ENCODE measurements at regions not wholly inside any gene's neighbourhood (a gene's known extent, or its start where the extent isn't known, plus 50 kb on each side); places are given as distances from the start of the nearest gene placed in this dataset.

DNA sequence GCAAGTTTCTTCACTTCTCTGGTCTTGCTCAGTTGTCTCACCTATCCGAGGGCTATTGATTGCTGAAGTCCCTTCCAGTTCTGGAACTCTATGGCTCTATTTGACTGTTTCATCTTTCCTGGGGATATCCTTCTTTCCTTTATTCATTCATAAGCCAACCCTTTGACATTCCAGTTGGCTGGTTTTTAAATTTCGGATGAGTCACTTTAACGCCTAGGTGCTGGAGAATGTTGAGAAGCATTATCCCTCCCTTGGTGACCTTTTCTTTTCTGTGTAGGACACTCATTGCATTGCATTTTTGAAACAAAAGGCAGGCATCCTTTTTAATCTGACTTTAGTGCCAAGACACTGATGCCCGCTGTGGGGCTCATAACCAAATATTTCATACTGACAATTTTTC is 307.1 kb downstream of the TSN start:
- DNase-seq (ENCODE audit: low read depth): no peak
- no peaks in the 10 kb centered on the region for H3K36me3 ChIP-seq (ENCODE audit: control insufficient read depth, insufficient read depth, low read length)
- no peaks in the 10 kb centered on the region for H3K27me3 ChIP-seq (ENCODE audit: control insufficient read depth, insufficient read depth, low read length)
- TF ChIP-seq, protein P1, sequence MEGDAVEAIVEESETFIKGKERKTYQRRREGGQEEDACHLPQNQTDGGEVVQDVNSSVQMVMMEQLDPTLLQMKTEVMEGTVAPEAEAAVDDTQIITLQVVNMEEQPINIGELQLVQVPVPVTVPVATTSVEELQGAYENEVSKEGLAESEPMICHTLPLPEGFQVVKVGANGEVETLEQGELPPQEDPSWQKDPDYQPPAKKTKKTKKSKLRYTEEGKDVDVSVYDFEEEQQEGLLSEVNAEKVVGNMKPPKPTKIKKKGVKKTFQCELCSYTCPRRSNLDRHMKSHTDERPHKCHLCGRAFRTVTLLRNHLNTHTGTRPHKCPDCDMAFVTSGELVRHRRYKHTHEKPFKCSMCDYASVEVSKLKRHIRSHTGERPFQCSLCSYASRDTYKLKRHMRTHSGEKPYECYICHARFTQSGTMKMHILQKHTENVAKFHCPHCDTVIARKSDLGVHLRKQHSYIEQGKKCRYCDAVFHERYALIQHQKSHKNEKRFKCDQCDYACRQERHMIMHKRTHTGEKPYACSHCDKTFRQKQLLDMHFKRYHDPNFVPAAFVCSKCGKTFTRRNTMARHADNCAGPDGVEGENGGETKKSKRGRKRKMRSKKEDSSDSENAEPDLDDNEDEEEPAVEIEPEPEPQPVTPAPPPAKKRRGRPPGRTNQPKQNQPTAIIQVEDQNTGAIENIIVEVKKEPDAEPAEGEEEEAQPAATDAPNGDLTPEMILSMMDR (IDR thresholded peaks at IDR 0.05; ENCODE audit: insufficient read depth, low read length, poor library complexity, severe bottlenecking): no peak
- no peak overlapping the region for H3K4me3 ChIP-seq (ENCODE audit: low read depth, low read length)

DNA sequence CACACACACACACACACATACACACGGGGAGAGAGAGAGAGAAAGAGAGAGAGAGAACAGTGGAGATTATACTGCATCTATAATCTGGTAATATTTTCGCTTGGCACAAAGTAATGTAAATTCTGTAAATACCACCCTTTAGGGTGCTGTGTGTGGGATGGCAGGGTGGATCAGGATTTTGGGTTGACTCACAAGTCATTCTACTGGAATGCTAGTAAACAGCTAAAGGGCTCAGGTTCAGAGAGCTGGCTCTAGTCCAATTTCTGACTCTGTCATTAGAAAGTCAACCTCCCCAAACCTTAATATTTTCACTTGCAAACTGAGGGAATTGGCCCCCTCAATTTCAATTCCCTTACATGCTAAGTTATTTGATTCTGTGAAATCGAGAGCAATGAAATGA is 308.3 kb downstream of the TSN start:
- no peak overlapping the region for H3K4me3 ChIP-seq (ENCODE audit: low read depth, low read length)
- no peaks in the 10 kb centered on the region for H3K36me3 ChIP-seq (ENCODE audit: control insufficient read depth, insufficient read depth, low read length)
- no peak for DNase-seq (ENCODE audit: low read depth)
- no peaks in the 10 kb centered on the region for H3K27me3 ChIP-seq (ENCODE audit: control insufficient read depth, insufficient read depth, low read length)
- TF ChIP-seq, protein P1 (IDR thresholded peaks at IDR 0.05; ENCODE audit: insufficient read depth, low read length, poor library complexity, severe bottlenecking): no peak

DNA sequence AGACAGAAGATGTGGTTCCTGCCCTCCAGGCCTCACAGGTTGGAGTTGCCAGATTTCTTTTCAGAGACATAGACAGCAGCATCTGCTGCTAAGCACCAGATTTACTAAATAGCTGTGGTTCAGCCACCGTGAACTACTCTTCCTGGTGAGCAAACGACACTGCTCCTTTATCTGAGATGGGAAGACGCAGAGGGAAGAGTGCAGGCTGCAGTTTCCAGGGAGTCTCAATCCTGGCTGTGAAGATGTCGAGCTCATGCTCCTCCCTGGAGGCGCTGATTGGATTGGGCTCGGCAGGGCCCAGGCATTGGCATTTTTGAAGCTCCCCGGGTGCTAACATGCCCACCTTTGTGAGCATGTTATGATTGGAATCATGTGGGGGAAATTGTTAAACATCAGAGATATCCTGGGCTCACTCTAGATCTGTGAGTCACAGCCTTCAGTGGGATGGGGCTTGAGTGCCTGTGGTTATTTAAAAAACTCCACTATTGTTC is 314.8 kb downstream of the TSN start:
- DNase-seq (ENCODE audit: low read depth): no peak
- no peaks in the 10 kb centered on the region for H3K36me3 ChIP-seq (ENCODE audit: control insufficient read depth, insufficient read depth, low read length)
- TF ChIP-seq, protein P1 (IDR thresholded peaks at IDR 0.05; ENCODE audit: insufficient read depth, low read length, poor library complexity, severe bottlenecking): no peak
- no peak overlapping the region for H3K4me3 ChIP-seq (ENCODE audit: low read depth, low read length)
- H3K27me3 ChIP-seq (ENCODE audit: control insufficient read depth, insufficient read depth, low read length): no peaks in the 10 kb centered on the region

DNA sequence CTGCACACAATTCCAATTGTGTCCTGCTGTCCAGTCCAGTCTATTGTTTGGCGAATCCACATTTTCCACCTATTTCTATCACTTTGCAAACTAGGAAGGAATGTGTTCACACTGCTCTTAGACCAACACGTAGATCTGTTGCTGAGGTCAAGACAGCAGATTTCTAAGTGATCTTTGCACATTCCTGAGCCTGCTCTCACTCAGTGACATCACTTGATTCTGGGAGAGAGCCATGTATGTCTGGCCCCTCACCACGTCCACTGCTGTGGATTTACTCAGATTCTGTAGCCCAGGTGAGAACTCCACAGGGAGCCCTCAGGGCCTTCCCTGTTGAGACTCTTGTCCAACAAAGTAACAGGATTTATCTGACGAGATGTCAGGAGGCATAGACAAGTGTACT is 317.2 kb downstream of the TSN start:
- Histone ChIP-seq H3K36me3 (ENCODE audit: control insufficient read depth, insufficient read depth, low read length) (no peaks in the 10 kb centered on the region), H3K4me3 (ENCODE audit: low read depth, low read length) (no peak overlapping the region), H3K27me3 (ENCODE audit: control insufficient read depth, insufficient read depth, low read length) (no peaks in the 10 kb centered on the region)
- DNase-seq (ENCODE audit: low read depth): no peak
- TF ChIP-seq, protein P1 (IDR thresholded peaks at IDR 0.05; ENCODE audit: insufficient read depth, low read length, poor library complexity, severe bottlenecking): no peak

DNA sequence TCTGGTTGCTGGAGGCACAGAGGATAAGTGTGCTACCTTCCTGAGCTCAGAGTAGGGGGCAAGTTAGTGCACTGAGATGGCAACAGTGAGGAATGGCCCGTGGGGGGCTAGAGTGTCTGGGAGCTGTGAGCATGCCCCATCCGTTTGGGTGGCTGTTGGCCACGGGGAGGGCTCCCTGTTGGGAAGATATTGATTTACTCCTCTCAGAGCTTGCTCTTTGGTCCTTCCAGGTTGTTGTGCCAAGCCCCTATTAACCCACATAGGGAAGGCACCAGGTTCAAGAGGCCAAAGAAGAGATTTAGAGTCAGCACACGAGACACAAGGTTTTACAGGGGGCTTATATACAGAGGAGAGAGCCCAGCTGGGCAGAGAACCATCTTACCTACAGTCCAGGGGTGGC is 318.8 kb downstream of the TSN start:
- Histone ChIP-seq H3K27me3 (ENCODE audit: control insufficient read depth, insufficient read depth, low read length) (no peaks in the 10 kb centered on the region), H3K4me3 (ENCODE audit: low read depth, low read length) (no peak overlapping the region), H3K36me3 (ENCODE audit: control insufficient read depth, insufficient read depth, low read length) (no peaks in the 10 kb centered on the region)
- TF ChIP-seq, protein P1 (IDR thresholded peaks at IDR 0.05; ENCODE audit: insufficient read depth, low read length, poor library complexity, severe bottlenecking): no peak
- no peak for DNase-seq (ENCODE audit: low read depth)

DNA sequence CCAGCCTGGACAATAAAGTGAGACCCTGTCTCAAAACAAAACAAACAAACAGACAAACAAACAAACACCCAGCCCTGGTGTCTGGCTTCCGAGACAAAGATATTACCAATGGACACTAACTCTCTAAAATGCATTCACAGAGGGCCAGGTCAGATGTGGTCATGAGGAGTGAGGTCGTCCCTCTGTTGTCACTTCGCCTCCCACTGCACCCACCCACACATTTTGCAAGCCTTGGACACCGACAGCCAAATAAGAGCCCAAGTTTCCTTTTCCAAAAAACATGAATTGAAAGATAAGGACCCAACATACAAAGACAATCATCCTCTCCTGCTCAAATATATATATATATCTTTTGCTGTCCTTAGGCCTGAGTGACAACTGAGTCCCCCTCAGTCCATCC is 319.9 kb downstream of the TSN start:
- H3K4me3 ChIP-seq (ENCODE audit: low read depth, low read length): no peak overlapping the region
- TF ChIP-seq, protein P1 (IDR thresholded peaks at IDR 0.05; ENCODE audit: insufficient read depth, low read length, poor library complexity, severe bottlenecking): no peak

More for the DNA sequence above, 319.9 kb downstream of the TSN start:
- DNase-seq (ENCODE audit: low read depth): no peak
- H3K27me3 ChIP-seq (ENCODE audit: control insufficient read depth, insufficient read depth, low read length): no peaks in the 10 kb centered on the region
- no peaks in the 10 kb centered on the region for H3K36me3 ChIP-seq (ENCODE audit: control insufficient read depth, insufficient read depth, low read length)
